ENCODE measurements at regions not wholly inside any gene's neighbourhood (a gene's known extent, or its start where the extent isn't known, plus 50 kb on each side); places are given as distances from the start of the nearest gene placed in this dataset.
"Not testable (repeated sequence)": the region's sequence is repeated elsewhere in the genome, so short reads cannot be mapped to it uniquely, and the experiment has no call there.

- no peak for DNase-seq
- Mint-ChIP-seq H3K4me1 (no peaks in the 10 kb centered on the region), H3K27me3 (no peaks in the 10 kb centered on the region), H3K27ac (no peak overlapping the region), H3K4me3 (no peak overlapping the region), H3K36me3 (ENCODE audit: low read depth) (no peaks in the 10 kb centered on the region), H3K9me3 (no peaks in the 10 kb centered on the region)
- intact Hi-C loops (cut with micrococcal nuclease): no loop called here
These were observed 198.9 kb downstream of the CYLC2 start for GRCh38 chr9:103193992-103194391.

- Mint-ChIP-seq H3K27ac (no peak overlapping the region), H3K36me3 (ENCODE audit: low read depth) (no peaks in the 10 kb centered on the region), H3K27me3 (no peaks in the 10 kb centered on the region), H3K4me3 (no peak overlapping the region), H3K4me1 (no peaks in the 10 kb centered on the region), H3K9me3 (peaks cover 9% of the 10 kb centered on the region)
- intact Hi-C loops (cut with micrococcal nuclease): no loop called here
- DNase-seq: no peak
These were observed 208.0 kb downstream of the CYLC2 start for GRCh38 chr9:103203172-103203571.

- H3K36me3 Mint-ChIP-seq (ENCODE audit: low read depth); H3K27ac Mint-ChIP-seq; H3K4me3 Mint-ChIP-seq; intact Hi-C loops (cut with micrococcal nuclease); H3K4me1 Mint-ChIP-seq; DNase-seq; H3K27me3 Mint-ChIP-seq: not testable (repeated sequence)
- H3K9me3 Mint-ChIP-seq: peaks cover 18% of the 10 kb centered on the region
These were observed 210.9 kb downstream of the CYLC2 start for GRCh38 chr9:103205881-103206585.

DNA sequence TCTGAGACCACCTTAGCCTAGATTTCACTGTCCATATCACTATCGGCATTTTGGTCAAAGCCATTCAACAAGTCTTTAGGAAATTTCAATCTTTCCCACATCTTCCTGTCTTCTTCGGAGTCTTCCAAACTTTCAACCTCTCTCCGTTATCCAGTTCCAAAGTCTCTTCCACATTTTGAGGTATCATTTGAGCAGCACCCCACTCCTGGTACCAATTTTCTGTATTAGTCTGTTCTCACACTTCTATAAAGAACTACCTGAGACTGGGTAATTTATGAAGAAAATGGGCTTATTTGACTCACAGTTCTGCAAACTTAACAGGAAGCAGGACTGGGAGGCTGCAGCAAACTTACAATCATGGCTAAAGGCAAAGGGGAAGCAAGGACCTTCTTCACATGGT lies 215.5 kb downstream of the CYLC2 start:
- Mint-ChIP-seq H3K27me3 (no peaks in the 10 kb centered on the region), H3K9me3 (peaks cover 19% of the 10 kb centered on the region), H3K4me1 (no peaks in the 10 kb centered on the region), H3K36me3 (ENCODE audit: low read depth) (no peaks in the 10 kb centered on the region), H3K27ac (no peak overlapping the region), H3K4me3 (no peak overlapping the region)
- intact Hi-C loops (cut with micrococcal nuclease): no loop called here
- DNase-seq: no peak

- no peaks in the 10 kb centered on the region for H3K4me1 Mint-ChIP-seq
- intact Hi-C loops (cut with micrococcal nuclease): no loop called here
These were observed 220.1 kb downstream of the CYLC2 start for GRCh38 chr9:103215197-103215596.

DNA sequence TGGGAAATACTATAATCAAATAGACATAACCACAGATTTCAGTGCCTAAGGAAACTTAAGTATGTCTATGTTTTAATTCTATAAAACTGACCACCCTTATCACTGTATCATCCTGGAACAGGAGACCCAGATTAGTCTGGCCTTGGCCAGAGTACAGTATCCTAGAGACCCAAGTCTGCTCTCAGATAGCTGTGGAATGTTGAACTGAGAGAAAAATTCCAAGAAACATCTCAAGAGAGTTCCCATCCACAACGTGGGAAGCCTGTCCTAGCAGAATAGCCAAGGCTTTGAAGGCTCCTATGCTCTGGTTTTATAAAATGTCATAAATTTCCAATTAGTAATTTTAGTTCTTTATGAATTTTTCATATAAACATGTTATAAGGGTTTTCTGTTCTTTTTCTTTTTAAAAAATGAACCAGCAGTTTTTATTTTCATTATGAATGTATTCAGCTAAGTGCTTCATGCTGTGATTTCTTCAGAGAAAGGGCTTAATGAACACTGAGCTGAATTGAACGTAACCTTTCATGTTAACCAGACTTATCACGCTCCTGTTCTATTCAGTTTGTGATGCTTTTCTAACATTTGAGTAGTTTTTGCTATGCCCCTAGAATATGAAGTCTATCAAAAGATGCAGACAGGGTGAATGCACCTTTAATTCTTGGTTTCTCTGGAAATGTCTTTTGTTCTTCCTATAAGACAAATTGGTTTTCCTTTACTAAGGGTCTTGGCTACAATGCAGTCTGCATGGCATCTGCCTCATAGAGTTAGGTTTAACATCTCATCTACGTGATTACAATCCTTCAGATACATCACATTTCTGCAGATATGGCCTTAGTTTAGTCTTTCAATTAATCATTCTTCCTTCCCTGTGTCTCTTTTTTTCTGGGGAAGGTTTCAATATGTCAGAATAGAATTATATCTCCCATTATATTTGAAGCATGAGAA lies 230.8 kb downstream of the CYLC2 start:
- H3K4me1 Mint-ChIP-seq: no peaks in the 10 kb centered on the region
- H3K36me3 Mint-ChIP-seq (ENCODE audit: low read depth): no peaks in the 10 kb centered on the region
- DNase-seq: no peak
- intact Hi-C loops (cut with micrococcal nuclease): no loop called here
- no peaks in the 10 kb centered on the region for H3K27me3 Mint-ChIP-seq
- H3K4me3 Mint-ChIP-seq: no peak overlapping the region
- no peak overlapping the region for H3K27ac Mint-ChIP-seq
- no peaks in the 10 kb centered on the region for H3K9me3 Mint-ChIP-seq

More at GRCh38 chr9:103215197-103215596, 220.1 kb downstream of the CYLC2 start:
- Mint-ChIP-seq H3K4me3 (no peak overlapping the region), H3K27ac (no peak overlapping the region), H3K27me3 (no peaks in the 10 kb centered on the region), H3K9me3 (peaks cover 14% of the 10 kb centered on the region), H3K36me3 (ENCODE audit: low read depth) (no peaks in the 10 kb centered on the region)
- DNase-seq: no peak

GRCh38 chr9:103226647-103227013 lies 231.5 kb downstream of the CYLC2 start:
- Mint-ChIP-seq H3K4me1 (no peaks in the 10 kb centered on the region), H3K36me3 (ENCODE audit: low read depth) (no peaks in the 10 kb centered on the region), H3K9me3 (no peaks in the 10 kb centered on the region), H3K27me3 (no peaks in the 10 kb centered on the region), H3K27ac (no peak overlapping the region), H3K4me3 (no peak overlapping the region)
- DNase-seq: no peak
- intact Hi-C loops (cut with micrococcal nuclease): no loop called here

DNA sequence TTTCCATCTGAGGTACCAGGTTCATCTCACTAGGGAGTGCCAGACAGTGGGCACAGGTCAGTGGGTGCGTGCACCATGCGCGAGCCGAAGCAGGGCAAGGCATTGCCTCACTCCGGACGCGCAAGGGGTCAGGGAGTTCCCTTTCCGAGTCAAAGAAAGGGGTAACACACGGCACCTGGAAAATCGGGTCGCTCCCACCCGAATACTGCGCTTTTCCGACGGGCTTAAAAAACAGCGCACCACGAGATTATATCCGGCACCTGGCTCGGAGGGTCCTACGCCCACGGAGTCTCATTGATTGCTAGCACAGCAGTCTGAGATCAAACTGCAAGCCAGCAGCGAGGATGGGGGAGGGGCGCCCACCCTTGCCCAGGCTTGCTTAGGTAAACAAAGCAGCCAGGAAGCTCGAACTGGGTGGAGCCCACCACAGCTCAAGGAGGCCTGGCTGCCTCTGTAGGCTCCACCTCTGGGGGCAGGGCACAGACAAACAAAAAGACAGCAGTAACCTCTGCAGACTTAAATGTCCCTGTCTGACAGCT lies 242.5 kb downstream of the CYLC2 start:
- H3K9me3 Mint-ChIP-seq; H3K36me3 Mint-ChIP-seq (ENCODE audit: low read depth); intact Hi-C loops (cut with micrococcal nuclease); H3K27ac Mint-ChIP-seq; H3K27me3 Mint-ChIP-seq; H3K4me1 Mint-ChIP-seq; H3K4me3 Mint-ChIP-seq; DNase-seq: not testable (repeated sequence)

- Mint-ChIP-seq H3K27ac (no peak overlapping the region), H3K4me1 (no peaks in the 10 kb centered on the region)
These were observed 246.9 kb downstream of the CYLC2 start for GRCh38 chr9:103242025-103242424.

DNA sequence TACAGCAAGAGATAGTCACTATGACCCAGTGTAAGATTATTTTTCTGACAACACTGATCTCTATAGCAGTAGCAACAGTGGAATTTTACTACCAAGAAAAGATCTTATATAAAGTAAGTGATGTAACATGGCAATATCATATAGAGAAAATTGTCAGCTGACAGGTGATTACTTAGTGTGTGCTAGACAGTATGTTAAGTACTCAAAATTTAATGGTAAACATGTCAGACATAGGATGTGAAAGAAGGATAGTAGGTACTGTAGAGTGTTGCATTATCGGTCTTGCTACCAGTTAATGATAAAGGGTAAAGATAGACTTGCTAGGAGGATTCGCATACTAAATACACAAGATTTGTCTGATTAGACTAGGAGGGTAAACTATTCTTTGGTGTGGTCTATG lies 247.4 kb downstream of the CYLC2 start:
- H3K4me3 Mint-ChIP-seq: no peak overlapping the region
- no peaks in the 10 kb centered on the region for H3K27me3 Mint-ChIP-seq

More at GRCh38 chr9:103242025-103242424, 246.9 kb downstream of the CYLC2 start:
- no peak for DNase-seq
- no peaks in the 10 kb centered on the region for H3K36me3 Mint-ChIP-seq (ENCODE audit: low read depth)
- no peak overlapping the region for H3K4me3 Mint-ChIP-seq
- H3K27me3 Mint-ChIP-seq: no peaks in the 10 kb centered on the region
- H3K9me3 Mint-ChIP-seq: peaks cover 4% of the 10 kb centered on the region
- intact Hi-C loops (cut with micrococcal nuclease): no loop called here

GRCh38 chr9:103243553-103243952 lies 248.4 kb downstream of the CYLC2 start:
- no peak overlapping the region for H3K27ac Mint-ChIP-seq
- H3K9me3 Mint-ChIP-seq: no peaks in the 10 kb centered on the region
- intact Hi-C loops (cut with micrococcal nuclease): no loop called here
- DNase-seq: no peak
- H3K4me3 Mint-ChIP-seq: no peak overlapping the region
- no peaks in the 10 kb centered on the region for H3K4me1 Mint-ChIP-seq
- H3K36me3 Mint-ChIP-seq (ENCODE audit: low read depth): no peaks in the 10 kb centered on the region
- no peaks in the 10 kb centered on the region for H3K27me3 Mint-ChIP-seq

More for the DNA sequence above, 247.4 kb downstream of the CYLC2 start:
- Mint-ChIP-seq H3K27ac (no peak overlapping the region), H3K9me3 (no peaks in the 10 kb centered on the region), H3K36me3 (ENCODE audit: low read depth) (no peaks in the 10 kb centered on the region), H3K4me1 (no peaks in the 10 kb centered on the region)
- DNase-seq: no peak
- intact Hi-C loops (cut with micrococcal nuclease): no loop called here

DNA sequence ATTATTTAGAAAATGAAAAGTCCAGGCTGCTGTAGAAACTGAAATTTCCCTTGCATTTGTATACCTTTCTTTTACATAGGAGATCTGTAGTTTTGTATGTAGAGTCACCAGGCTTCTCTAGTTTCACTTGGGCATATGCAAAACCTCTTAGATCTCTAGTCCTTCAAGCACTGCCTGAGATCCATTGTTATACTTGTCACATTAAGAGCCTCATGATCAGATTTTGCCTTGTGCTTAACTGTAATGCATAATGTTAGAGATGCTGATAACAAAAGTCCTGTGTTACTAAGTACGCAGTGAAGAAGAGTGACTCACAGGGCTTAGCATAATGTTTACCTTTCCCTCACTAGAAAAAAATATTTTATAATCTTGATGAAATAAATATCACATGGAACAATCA lies 250.2 kb downstream of the CYLC2 start:
- intact Hi-C loops (cut with micrococcal nuclease): no loop called here

GRCh38 chr9:103261951-103262350 lies 266.8 kb downstream of the CYLC2 start:
- peaks cover 9% of the 10 kb centered on the region for H3K9me3 Mint-ChIP-seq
- no peak overlapping the region for H3K4me3 Mint-ChIP-seq
- DNase-seq: no peak
- H3K4me1 Mint-ChIP-seq: no peaks in the 10 kb centered on the region
- intact Hi-C loops (cut with micrococcal nuclease): no loop called here
- no peaks in the 10 kb centered on the region for H3K36me3 Mint-ChIP-seq (ENCODE audit: low read depth)
- no peak overlapping the region for H3K27ac Mint-ChIP-seq
- H3K27me3 Mint-ChIP-seq: no peaks in the 10 kb centered on the region

More for the DNA sequence above, 250.2 kb downstream of the CYLC2 start:
- Mint-ChIP-seq H3K36me3 (ENCODE audit: low read depth) (no peaks in the 10 kb centered on the region), H3K27ac (no peak overlapping the region), H3K27me3 (no peaks in the 10 kb centered on the region), H3K9me3 (no peaks in the 10 kb centered on the region), H3K4me3 (no peak overlapping the region), H3K4me1 (no peaks in the 10 kb centered on the region)
- DNase-seq: no peak

DNA sequence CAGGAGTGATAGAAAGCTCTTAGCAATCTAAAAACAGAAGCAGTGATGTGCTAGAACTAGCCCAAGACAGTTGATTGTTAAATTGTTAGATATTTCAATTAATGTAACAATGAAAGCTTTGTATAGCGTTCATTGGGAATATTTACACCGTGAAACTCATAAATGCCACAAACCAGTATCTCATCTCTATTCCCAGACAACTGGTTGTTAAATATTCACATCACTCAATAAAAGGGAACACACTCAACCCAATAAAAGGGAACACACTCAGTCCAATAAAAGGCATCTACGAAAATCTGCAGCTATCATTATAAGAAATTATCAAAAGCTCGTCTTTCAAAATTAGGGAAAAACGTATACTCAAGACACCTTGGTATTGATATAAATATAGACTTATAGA lies 270.9 kb downstream of the CYLC2 start:
- Mint-ChIP-seq H3K36me3 (ENCODE audit: low read depth) (no peaks in the 10 kb centered on the region), H3K4me3 (no peak overlapping the region), H3K4me1 (no peaks in the 10 kb centered on the region), H3K9me3 (no peaks in the 10 kb centered on the region), H3K27ac (no peak overlapping the region), H3K27me3 (no peaks in the 10 kb centered on the region)
- intact Hi-C loops (cut with micrococcal nuclease): no loop called here
- no peak for DNase-seq
